ENCODE measurements at regions not wholly inside any gene's neighbourhood (a gene's known extent, or its start where the extent isn't known, plus 50 kb on each side); places are given as distances from the start of the nearest gene placed in this dataset.

DNA sequence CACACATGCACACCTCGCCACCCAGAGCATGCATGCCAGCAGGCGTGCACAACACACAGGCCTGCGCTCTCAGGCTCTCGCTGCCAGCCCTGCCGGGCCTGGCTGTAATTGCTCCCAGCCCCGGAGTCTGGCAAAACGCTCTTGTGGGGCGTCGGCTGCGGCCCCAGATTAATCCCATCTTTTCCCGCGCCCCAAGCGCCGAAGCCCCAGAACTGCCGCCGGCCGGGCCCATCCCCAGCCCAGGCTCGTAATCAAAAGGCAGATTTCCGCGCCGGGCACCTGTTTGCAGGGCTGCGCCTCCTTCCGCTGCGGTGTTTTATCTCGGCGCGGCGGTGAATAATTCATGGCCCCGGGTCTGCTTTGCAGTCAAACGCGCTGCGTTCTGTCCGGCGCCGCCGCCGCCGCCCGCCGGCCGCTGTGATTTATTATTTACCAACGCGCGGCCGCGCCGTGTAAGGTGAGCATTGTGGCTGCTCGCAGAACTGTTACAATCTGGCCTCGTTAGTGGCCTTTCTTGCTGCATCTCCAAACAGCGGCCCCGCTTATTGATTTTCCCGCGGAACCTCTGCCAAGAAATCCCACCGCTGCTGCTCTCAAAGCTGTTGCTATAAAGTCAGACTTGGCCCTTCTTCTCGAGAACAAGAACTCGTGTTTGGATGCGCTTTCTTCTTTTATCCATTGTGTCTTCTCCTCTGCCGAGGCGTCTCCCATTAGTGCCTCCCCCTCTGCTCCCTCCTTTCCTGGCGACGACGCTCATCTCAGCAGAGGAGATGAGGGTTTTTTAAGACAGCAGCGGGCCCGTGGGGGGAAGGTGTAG lies 126.1 kb downstream of the IRX5 start:
- TF ChIP-seq, protein P1, sequence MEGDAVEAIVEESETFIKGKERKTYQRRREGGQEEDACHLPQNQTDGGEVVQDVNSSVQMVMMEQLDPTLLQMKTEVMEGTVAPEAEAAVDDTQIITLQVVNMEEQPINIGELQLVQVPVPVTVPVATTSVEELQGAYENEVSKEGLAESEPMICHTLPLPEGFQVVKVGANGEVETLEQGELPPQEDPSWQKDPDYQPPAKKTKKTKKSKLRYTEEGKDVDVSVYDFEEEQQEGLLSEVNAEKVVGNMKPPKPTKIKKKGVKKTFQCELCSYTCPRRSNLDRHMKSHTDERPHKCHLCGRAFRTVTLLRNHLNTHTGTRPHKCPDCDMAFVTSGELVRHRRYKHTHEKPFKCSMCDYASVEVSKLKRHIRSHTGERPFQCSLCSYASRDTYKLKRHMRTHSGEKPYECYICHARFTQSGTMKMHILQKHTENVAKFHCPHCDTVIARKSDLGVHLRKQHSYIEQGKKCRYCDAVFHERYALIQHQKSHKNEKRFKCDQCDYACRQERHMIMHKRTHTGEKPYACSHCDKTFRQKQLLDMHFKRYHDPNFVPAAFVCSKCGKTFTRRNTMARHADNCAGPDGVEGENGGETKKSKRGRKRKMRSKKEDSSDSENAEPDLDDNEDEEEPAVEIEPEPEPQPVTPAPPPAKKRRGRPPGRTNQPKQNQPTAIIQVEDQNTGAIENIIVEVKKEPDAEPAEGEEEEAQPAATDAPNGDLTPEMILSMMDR (IDR thresholded peaks at IDR 0.05; ENCODE audit: low read depth, low read length): no peak
- TF ChIP-seq MYC (IDR thresholded peaks at IDR 0.05; ENCODE audit: low read depth, low read length) (no peak), POLR2A (IDR thresholded peaks at IDR 0.05; ENCODE audit: extremely low read depth, insufficient read length) (no peak)

Data from NB4 (cell line).